Gastroesophageal sphincter (tissue), 4 donors: ENCODE measurements at regions not wholly inside any gene's neighbourhood (a gene's known extent, or its start where the extent isn't known, plus 50 kb on each side); places are given as distances from the start of the nearest gene placed in this dataset.

Experiments
- ATAC-seq: fragments of 150-250 bp; one replicate; pipeline ENCODE4 v1.9.1; 2016; ENCODE audit warnings: mild to moderate bottlenecking, moderate library complexity
- H3K27ac ChIP-seq, 4 donors: fragments of 200-600 bp; sonication (generic) in 3 of 4; 1 replicate in 3 of 4; 2 replicates in 1 of 4; pipeline ENCODE4 v1.5.1; 2016 to 2019
- H3K27me3 ChIP-seq: fragments of 200-600 bp; sonication (generic); one replicate; pipeline ENCODE4 v1.5.1; 2019
- H3K36me3 ChIP-seq, 2 donors: fragments of 200-600 bp; sonication (generic); one replicate each; pipeline ENCODE4 v1.5.1; 2019; ENCODE audit warnings: control low read depth in 1 of 2
- H3K4me1 ChIP-seq, 3 donors: fragments of 200-600 bp; sonication (generic); 1 replicate in 2 of 3; 2 replicates in 1 of 3; pipeline ENCODE4 v1.5.1; 2016 to 2019; ENCODE audit warnings: control low read depth in 2 of 3
- H3K4me3 ChIP-seq, 2 donors: fragments of 200-600 bp; sonication (generic); one replicate each; pipeline ENCODE4 v1.5.1; 2019; ENCODE audit warnings: mild to moderate bottlenecking in 1 of 2, moderate library complexity in 1 of 2
- H3K9me3 ChIP-seq, 3 donors: fragments of 200-600 bp; sonication (generic); one replicate each; pipeline ENCODE4 v1.5.1; 2017 to 2019; ENCODE audit warnings: control low read depth in 2 of 3
- CTCF ChIP-seq, 4 experiments: fragments of 200-600 bp in 2 of 4; fragments of 450-650 bp in 2 of 4; sonication (generic) in 1 of 4; IDR thresholded peaks; one replicate each; pipeline ENCODE4 v1.5.1; 2017 to 2019; ENCODE audit warnings: antibody characterized with exemption in 4 of 4, mild to moderate bottlenecking in 2 of 4, moderate library complexity in 2 of 4
- EP300 ChIP-seq: sonication (generic); formaldehyde crosslinking; IDR thresholded peaks from one replicate; pipeline ENCODE4 v1.6.1; 2017; ENCODE audit warnings: antibody characterized with exemption, mild to moderate bottlenecking
- POLR2A ChIP-seq, 2 donors: fragments of 450-650 bp; IDR thresholded peaks; one replicate each; pipeline ENCODE4 v1.6.1; 2017; ENCODE audit warnings: antibody characterized with exemption in 2 of 2, mild to moderate bottlenecking in 2 of 2, moderate library complexity in 1 of 2
- POLR2AphosphoS5 ChIP-seq: sonication (generic); formaldehyde crosslinking; IDR thresholded peaks from one replicate; pipeline ENCODE4 v1.6.1; 2017; ENCODE audit warnings: antibody characterized with exemption
- WGBS, 2 donors: methylation state at CpG; one replicate each; pipeline ENCODE4 v1.1.5; 2018; ENCODE audit warnings: low coverage in 1 of 2; 5-methylcytosine and 5-hydroxymethylcytosine counted together

- Histone ChIP-seq H3K4me1 (no peaks in the 10 kb centered on the region), H3K36me3 (no peaks in the 10 kb centered on the region), H3K27me3 (no peaks in the 10 kb centered on the region), H3K4me3 (no peak overlapping the region), H3K9me3 (no peaks in the 10 kb centered on the region), H3K27ac (no peak overlapping the region)
- no peak for TF ChIP-seq POLR2A (IDR thresholded peaks at IDR 0.05)
- no peak for TF ChIP-seq EP300
- TF ChIP-seq POLR2AphosphoS5, result no peak
- no peak for TF ChIP-seq CTCF (IDR thresholded peaks at IDR 0.05)
- WGBS, 2 donors, result 66 to 76% methylated on average over 9 to 17 of the region's 17 CpGs
- ATAC-seq, result no peak
Observed at GRCh38 chr2:2577407-2577831, 246.3 kb upstream of the MYT1L start.

GRCh38 chr2:2575870-2576386, 244.9 kb upstream of the MYT1L start:
- Histone ChIP-seq H3K27me3 (no peaks in the 10 kb centered on the region), H3K27ac (no peak overlapping the region), H3K4me1 (no peaks in the 10 kb centered on the region), H3K36me3 (no peaks in the 10 kb centered on the region), H3K9me3 (no peaks in the 10 kb centered on the region), H3K4me3 (no peak overlapping the region)
- ATAC-seq, result no peak
- TF ChIP-seq POLR2AphosphoS5 (no peak), POLR2A (IDR thresholded peaks at IDR 0.05) (no peak), CTCF (IDR thresholded peaks at IDR 0.05) (no peak), EP300 (no peak)
- no CpG with 5 or more reads among the region's 5 CpGs for WGBS, 2 donors

- H3K4me3 ChIP-seq, result no peak overlapping the region
- H3K36me3 ChIP-seq, result no peaks in the 10 kb centered on the region
- H3K27ac ChIP-seq, result no peak overlapping the region
- ATAC-seq, result no peak
- H3K9me3 ChIP-seq, result no peaks in the 10 kb centered on the region
- no peaks in the 10 kb centered on the region for H3K4me1 ChIP-seq
- WGBS, 2 donors, result 43 to 59% methylated on average over 4 to 9 of the region's 10 CpGs
- no peaks in the 10 kb centered on the region for H3K27me3 ChIP-seq
- no peak for TF ChIP-seq POLR2A (IDR thresholded peaks at IDR 0.05)
- no peak for TF ChIP-seq CTCF (IDR thresholded peaks at IDR 0.05)
- TF ChIP-seq EP300, result no peak
- TF ChIP-seq POLR2AphosphoS5, result no peak
Observed at GRCh38 chr2:2575181-2575577, 244.1 kb upstream of the MYT1L start.

- H3K4me3 ChIP-seq, result no peak overlapping the region
- H3K36me3 ChIP-seq, result no peaks in the 10 kb centered on the region
- H3K9me3 ChIP-seq, result no peaks in the 10 kb centered on the region
- no peaks in the 10 kb centered on the region for H3K4me1 ChIP-seq
- WGBS, 2 donors, result 47 to 83% methylated on average over 2 to 3 of the region's 16 CpGs
- no peaks in the 10 kb centered on the region for H3K27me3 ChIP-seq
- TF ChIP-seq POLR2A (IDR thresholded peaks at IDR 0.05) (no peak), EP300 (no peak), POLR2AphosphoS5 (no peak), CTCF (IDR thresholded peaks at IDR 0.05) (no peak)
- ATAC-seq, result no peak
- no peak overlapping the region for H3K27ac ChIP-seq
Observed at GRCh38 chr2:2574401-2575180, 243.5 kb upstream of the MYT1L start.

GRCh38 chr2:2573658-2574293, 242.7 kb upstream of the MYT1L start:
- 95 to 97% methylated on average over 15 of the region's 15 CpGs for WGBS, 2 donors

More at GRCh38 chr2:2573658-2574293, 242.7 kb upstream of the MYT1L start:
- H3K27me3 ChIP-seq, result no peaks in the 10 kb centered on the region
- H3K27ac ChIP-seq, result no peak overlapping the region
- no peak overlapping the region for H3K4me3 ChIP-seq
- TF ChIP-seq EP300, result no peak
- TF ChIP-seq CTCF (IDR thresholded peaks at IDR 0.05), result no peak
- TF ChIP-seq POLR2AphosphoS5, result no peak
- TF ChIP-seq POLR2A (IDR thresholded peaks at IDR 0.05), result no peak
- H3K9me3 ChIP-seq, result no peaks in the 10 kb centered on the region
- H3K36me3 ChIP-seq, result no peaks in the 10 kb centered on the region
- H3K4me1 ChIP-seq, result no peaks in the 10 kb centered on the region
- no peak for ATAC-seq
